Tibial nerve (tissue), 4 donors: ENCODE measurements at regions not wholly inside any gene's neighbourhood (a gene's known extent, or its start where the extent isn't known, plus 50 kb on each side); places are given as distances from the start of the nearest gene placed in this dataset.

Source experiments
- DNase-seq, 2 donors: peaks; one replicate each; pipeline ENCODE4 v3.0.0-alpha.2; 2019; ENCODE audit warnings: low spot score in 2 of 2
- H3K27ac ChIP-seq, 4 donors: fragments of 200-600 bp; sonication (generic) in 3 of 4; one replicate each; pipeline ENCODE4 v1.5.1; 2017 to 2019; ENCODE audit warnings: mild to moderate bottlenecking in 1 of 4
- H3K27me3 ChIP-seq, 2 donors: fragments of 200-600 bp; sonication (generic) in 1 of 2; one replicate each; pipeline versions ENCODE4 v1.5.1 to v1.6.0; 2017 to 2019
- H3K36me3 ChIP-seq, 3 donors: fragments of 200-600 bp; sonication (generic); one replicate each; pipeline ENCODE4 v1.5.1; 2018 to 2019
- H3K4me1 ChIP-seq, 4 donors: fragments of 200-600 bp; sonication (generic) in 3 of 4; one replicate each; pipeline ENCODE4 v1.5.1; 2017 to 2019
- H3K4me3 ChIP-seq, 4 donors: fragments of 200-600 bp; sonication (generic) in 3 of 4; one replicate each; pipeline ENCODE4 v1.5.1; 2017 to 2019; ENCODE audit warnings: mild to moderate bottlenecking in 1 of 4, moderate library complexity in 1 of 4
- H3K9me3 ChIP-seq, 4 donors: fragments of 200-600 bp; sonication (generic) in 3 of 4; one replicate each; pipeline ENCODE4 v1.5.1; 2017 to 2019
- CTCF ChIP-seq, 5 experiments: fragments of 200-600 bp in 3 of 5; fragments of 450-650 bp in 2 of 5; sonication (generic) in 3 of 5; IDR thresholded peaks; one replicate each; pipeline ENCODE4 v1.5.1; 2016 to 2019; ENCODE audit warnings: antibody characterized with exemption in 5 of 5, mild to moderate bottlenecking in 3 of 5, moderate library complexity in 2 of 5
- EP300 ChIP-seq, 2 donors: sonication (generic); formaldehyde crosslinking; IDR thresholded peaks; one replicate each; pipeline ENCODE4 v1.6.1; 2017; ENCODE audit warnings: antibody characterized with exemption in 2 of 2, mild to moderate bottlenecking in 1 of 2
- POLR2A ChIP-seq, 2 donors: fragments of 450-650 bp; IDR thresholded peaks; one replicate each; pipeline ENCODE4 v1.6.1; 2017; ENCODE audit warnings: antibody characterized with exemption in 2 of 2, mild to moderate bottlenecking in 2 of 2, moderate library complexity in 2 of 2
- WGBS, 2 donors: methylation state at CpG; one replicate each; pipeline ENCODE4 v1.1.5; 2018; 5-methylcytosine and 5-hydroxymethylcytosine counted together

GRCh38 chr4:42709392-42710065 is 52.6 kb upstream of the ATP8A1 start:
- Histone ChIP-seq H3K36me3 (no peaks in the 10 kb centered on the region), H3K4me1 (no peaks in the 10 kb centered on the region), H3K9me3 (no peaks in the 10 kb centered on the region), H3K4me3 (no peak overlapping the region), H3K27ac (no peak overlapping the region), H3K27me3 (no peaks in the 10 kb centered on the region)
- TF ChIP-seq EP300 (IDR thresholded peaks at IDR 0.05) (no peak), CTCF (IDR thresholded peaks at IDR 0.05) (no peak), POLR2A (IDR thresholded peaks at IDR 0.05) (no peak)
- 63 to 73% methylated on average over 5 of the region's 5 CpGs for WGBS, 2 donors
- no peak for DNase-seq

GRCh38 chr4:42708625-42709024 is 51.7 kb upstream of the ATP8A1 start:
- Histone ChIP-seq H3K9me3 (no peaks in the 10 kb centered on the region), H3K27ac (no peak overlapping the region), H3K4me3 (no peak overlapping the region), H3K36me3 (no peaks in the 10 kb centered on the region), H3K4me1 (no peaks in the 10 kb centered on the region), H3K27me3 (no peaks in the 10 kb centered on the region)
- TF ChIP-seq CTCF (IDR thresholded peaks at IDR 0.05): no peak
- TF ChIP-seq EP300 (IDR thresholded peaks at IDR 0.05): no peak
- TF ChIP-seq POLR2A (IDR thresholded peaks at IDR 0.05): no peak
- 92% methylated on average over 1 of the region's 1 CpG for WGBS, 2 donors
- no peak for DNase-seq
